ENCODE measurements at regions not wholly inside any gene's neighbourhood (a gene's known extent, or its start where the extent isn't known, plus 50 kb on each side); places are given as distances from the start of the nearest gene placed in this dataset.

DNA sequence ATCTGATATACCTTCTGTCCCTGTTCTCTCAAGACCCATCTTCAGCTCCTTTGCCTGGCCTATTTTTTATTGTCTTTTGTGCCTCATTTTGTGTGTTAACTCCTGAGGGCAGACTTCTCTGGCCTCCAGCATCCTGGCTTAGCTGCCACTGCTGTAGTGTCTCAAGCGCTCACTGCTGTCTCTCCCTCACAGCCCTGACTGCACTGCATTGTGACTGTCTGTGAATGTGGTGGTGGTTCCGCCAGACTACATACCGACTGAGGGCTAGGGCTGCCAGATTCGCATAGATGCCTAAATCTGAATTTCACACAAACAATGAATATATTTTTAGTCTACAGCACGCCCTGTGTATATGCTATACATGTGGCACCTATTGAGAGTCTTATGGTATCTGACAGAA lies 1088.9 kb upstream of the TMEM132C start:
- no peaks in the 10 kb centered on the region for H3K4me1 ChIP-seq
- 83 to 91% (median 89%) methylated on average over 5 of the region's 5 CpGs for WGBS, 5 donors
- H3K36me3 ChIP-seq: no peaks in the 10 kb centered on the region
- H3K9me3 ChIP-seq: peaks cover 8 to 24% (median 15%) of the 10 kb centered on the region in 4 donors
- H3K27me3 ChIP-seq: no peaks in the 10 kb centered on the region
- no peak overlapping the region for H3K27ac ChIP-seq
- DNase-seq: no peak
- TF ChIP-seq POLR2AphosphoS5 (IDR thresholded peaks at IDR 0.05) (no peak), EP300 (IDR thresholded peaks at IDR 0.05) (no peak), POLR2A (IDR thresholded peaks at IDR 0.05) (no peak)
- TF ChIP-seq, protein P1, sequence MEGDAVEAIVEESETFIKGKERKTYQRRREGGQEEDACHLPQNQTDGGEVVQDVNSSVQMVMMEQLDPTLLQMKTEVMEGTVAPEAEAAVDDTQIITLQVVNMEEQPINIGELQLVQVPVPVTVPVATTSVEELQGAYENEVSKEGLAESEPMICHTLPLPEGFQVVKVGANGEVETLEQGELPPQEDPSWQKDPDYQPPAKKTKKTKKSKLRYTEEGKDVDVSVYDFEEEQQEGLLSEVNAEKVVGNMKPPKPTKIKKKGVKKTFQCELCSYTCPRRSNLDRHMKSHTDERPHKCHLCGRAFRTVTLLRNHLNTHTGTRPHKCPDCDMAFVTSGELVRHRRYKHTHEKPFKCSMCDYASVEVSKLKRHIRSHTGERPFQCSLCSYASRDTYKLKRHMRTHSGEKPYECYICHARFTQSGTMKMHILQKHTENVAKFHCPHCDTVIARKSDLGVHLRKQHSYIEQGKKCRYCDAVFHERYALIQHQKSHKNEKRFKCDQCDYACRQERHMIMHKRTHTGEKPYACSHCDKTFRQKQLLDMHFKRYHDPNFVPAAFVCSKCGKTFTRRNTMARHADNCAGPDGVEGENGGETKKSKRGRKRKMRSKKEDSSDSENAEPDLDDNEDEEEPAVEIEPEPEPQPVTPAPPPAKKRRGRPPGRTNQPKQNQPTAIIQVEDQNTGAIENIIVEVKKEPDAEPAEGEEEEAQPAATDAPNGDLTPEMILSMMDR (IDR thresholded peaks at IDR 0.05): no peak
- no peak overlapping the region for H3K4me3 ChIP-seq
- intact Hi-C loops (cut with DNase I; ENCODE audit: low total_unique reads): no loop called here

DNA sequence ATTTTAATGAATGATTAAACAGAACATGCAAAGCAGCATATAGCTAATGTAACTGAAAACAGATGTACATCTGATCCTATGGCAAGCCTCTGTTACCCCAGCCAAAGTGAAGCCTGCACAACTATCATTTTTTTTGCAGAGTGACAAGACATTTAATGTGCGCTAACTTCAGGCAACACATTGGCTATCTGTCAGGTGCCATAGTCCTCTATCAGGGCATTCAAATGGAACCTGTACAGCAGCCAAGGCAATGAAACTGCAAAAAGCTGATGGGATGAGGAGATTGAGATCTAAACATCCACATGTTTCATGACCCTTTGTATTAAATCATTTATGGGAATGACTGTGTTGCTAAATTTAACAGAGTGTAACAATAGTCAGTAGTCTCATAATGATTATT lies 1088.5 kb upstream of the TMEM132C start:
- H3K4me3 ChIP-seq: no peak overlapping the region
- DNase-seq: no peak
- peaks cover 8 to 24% (median 15%) of the 10 kb centered on the region in 4 donors for H3K9me3 ChIP-seq
- no peaks in the 10 kb centered on the region for H3K36me3 ChIP-seq
- WGBS, 5 donors: 92 to 100% (median 97%) methylated on average over 1 of the region's 1 CpG
- intact Hi-C loops (cut with DNase I; ENCODE audit: low total_unique reads): no loop called here
- no peaks in the 10 kb centered on the region for H3K4me1 ChIP-seq
- no peaks in the 10 kb centered on the region for H3K27me3 ChIP-seq
- H3K27ac ChIP-seq: no peak overlapping the region
- no peak for TF ChIP-seq POLR2A (IDR thresholded peaks at IDR 0.05)
- TF ChIP-seq POLR2AphosphoS5 (IDR thresholded peaks at IDR 0.05): no peak
- TF ChIP-seq, protein P1 (IDR thresholded peaks at IDR 0.05): no peak
- TF ChIP-seq EP300 (IDR thresholded peaks at IDR 0.05): no peak

DNA sequence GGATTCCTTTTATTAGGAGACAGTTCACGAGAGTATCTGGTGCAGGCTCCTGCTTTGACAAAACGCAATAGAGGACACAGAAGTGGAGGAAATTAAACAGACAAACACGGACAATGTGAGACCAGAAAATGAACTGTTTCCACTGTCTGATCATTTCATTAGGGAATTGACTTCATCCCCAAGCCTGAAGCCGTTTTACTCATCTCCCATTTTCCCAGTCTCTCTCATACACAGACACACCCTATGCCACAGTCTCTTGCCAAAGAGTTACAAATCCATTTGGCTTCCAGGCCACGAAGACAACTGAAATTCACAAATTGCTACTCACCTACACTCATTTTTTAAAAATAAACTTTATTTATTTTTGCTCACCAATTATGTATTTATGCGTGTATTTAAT lies 1087.8 kb upstream of the TMEM132C start:
- H3K27ac ChIP-seq: no peak overlapping the region
- TF ChIP-seq POLR2AphosphoS5 (IDR thresholded peaks at IDR 0.05): no peak
- no peaks in the 10 kb centered on the region for H3K36me3 ChIP-seq
- H3K4me3 ChIP-seq: no peak overlapping the region
- no peaks in the 10 kb centered on the region for H3K4me1 ChIP-seq
- H3K27me3 ChIP-seq: no peaks in the 10 kb centered on the region
- intact Hi-C loops (cut with DNase I; ENCODE audit: low total_unique reads): no loop called here
- 78 to 83% (median 79%) methylated on average over 6 of the region's 6 CpGs for WGBS, 5 donors
- DNase-seq: no peak
- peaks cover 8 to 24% (median 15%) of the 10 kb centered on the region in 4 donors for H3K9me3 ChIP-seq

DNA sequence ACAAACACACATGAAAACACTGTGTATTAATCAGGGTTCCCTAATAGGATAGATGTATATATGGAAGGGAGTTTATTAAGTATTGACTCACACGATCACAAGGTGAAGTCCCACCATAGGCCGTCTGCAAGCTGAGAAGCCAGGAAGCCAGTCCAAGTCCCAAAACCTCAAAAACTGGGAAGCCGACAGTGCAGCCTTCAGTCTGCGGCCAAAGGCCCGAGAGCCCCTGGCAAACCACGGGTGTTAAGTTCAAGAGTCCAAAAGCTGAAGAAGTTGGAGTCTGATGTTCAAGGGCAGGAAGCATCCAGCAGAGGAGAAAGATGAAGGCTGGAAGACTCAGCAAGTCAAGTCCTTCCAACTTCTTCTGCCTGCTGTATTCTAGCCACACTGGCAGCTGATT lies 1085.0 kb upstream of the TMEM132C start:
- intact Hi-C loops (cut with DNase I; ENCODE audit: low total_unique reads): no loop called here
- Histone ChIP-seq H3K27ac (no peak overlapping the region), H3K27me3 (no peaks in the 10 kb centered on the region), H3K9me3 (peaks cover under 1 to 15% (median 7%) of the 10 kb centered on the region in 4 donors), H3K4me3 (no peak overlapping the region), H3K4me1 (no peaks in the 10 kb centered on the region), H3K36me3 (no peaks in the 10 kb centered on the region)
- 79 to 94% (median 88%) methylated on average over 6 of the region's 6 CpGs for WGBS, 5 donors
- no peak for DNase-seq
- TF ChIP-seq, protein P1 (IDR thresholded peaks at IDR 0.05): no peak
- TF ChIP-seq POLR2A (IDR thresholded peaks at IDR 0.05) (no peak), EP300 (IDR thresholded peaks at IDR 0.05) (no peak), POLR2AphosphoS5 (IDR thresholded peaks at IDR 0.05) (no peak)

DNA sequence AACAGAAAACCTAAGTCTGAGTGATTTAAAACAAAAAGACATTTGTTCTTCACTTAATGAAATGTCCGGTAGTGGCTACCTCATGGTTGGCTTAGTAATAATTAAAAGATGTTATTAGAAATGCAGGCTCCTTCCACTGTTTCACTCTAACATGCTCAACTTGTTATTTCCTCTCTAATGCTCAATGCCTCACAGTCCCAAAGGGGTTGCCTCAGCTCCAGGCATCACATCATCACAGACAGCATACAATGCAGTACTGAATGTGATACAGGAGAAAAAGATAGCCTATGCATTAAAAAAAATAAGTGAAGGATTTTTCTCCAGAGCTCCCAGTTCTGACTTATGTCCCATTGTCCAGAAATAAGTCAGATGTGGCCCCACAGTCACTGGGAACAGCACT lies 1077.0 kb upstream of the TMEM132C start:
- Histone ChIP-seq H3K27me3 (peaks cover 0 to 5% (median 0%) of the 10 kb centered on the region in 3 donors), H3K27ac (no peak overlapping the region), H3K9me3 (peaks cover 0 to 7% (median 3%) of the 10 kb centered on the region in 4 donors), H3K4me1 (no peaks in the 10 kb centered on the region), H3K4me3 (no peak overlapping the region), H3K36me3 (no peaks in the 10 kb centered on the region)
- intact Hi-C loops (cut with DNase I; ENCODE audit: low total_unique reads): no loop called here
- TF ChIP-seq POLR2A (IDR thresholded peaks at IDR 0.05) (no peak), POLR2AphosphoS5 (IDR thresholded peaks at IDR 0.05) (no peak), EP300 (IDR thresholded peaks at IDR 0.05) (no peak)
- TF ChIP-seq, protein P1 (IDR thresholded peaks at IDR 0.05): no peak
- no peak for DNase-seq
- WGBS, 5 donors: 77 to 100% (median 93%) methylated on average over 1 of the region's 1 CpG

All from stomach (tissue), 8 donors.